B cell (primary cell): ENCODE measurements at regions not wholly inside any gene's neighbourhood (a gene's known extent, or its start where the extent isn't known, plus 50 kb on each side); places are given as distances from the start of the nearest gene placed in this dataset.

ENCODE experiments used
- EZH2 ChIP-seq: IDR thresholded peaks from 2 replicates; pipeline ENCODE4 v1.6.1; 2012; ENCODE audit warnings: borderline replicate concordance, low read depth, mild to moderate bottlenecking, moderate library complexity, low read length; ENCODE audit not compliant: insufficient read depth, poor library complexity, severe bottlenecking
- TF ChIP-seq, protein P1 (sequence below): fragments of 200-600 bp; IDR thresholded peaks from one replicate; pipeline ENCODE4 v1.8.0; 2022; ENCODE audit warnings: antibody characterized with exemption, mild to moderate bottlenecking

- TF ChIP-seq, protein P1, sequence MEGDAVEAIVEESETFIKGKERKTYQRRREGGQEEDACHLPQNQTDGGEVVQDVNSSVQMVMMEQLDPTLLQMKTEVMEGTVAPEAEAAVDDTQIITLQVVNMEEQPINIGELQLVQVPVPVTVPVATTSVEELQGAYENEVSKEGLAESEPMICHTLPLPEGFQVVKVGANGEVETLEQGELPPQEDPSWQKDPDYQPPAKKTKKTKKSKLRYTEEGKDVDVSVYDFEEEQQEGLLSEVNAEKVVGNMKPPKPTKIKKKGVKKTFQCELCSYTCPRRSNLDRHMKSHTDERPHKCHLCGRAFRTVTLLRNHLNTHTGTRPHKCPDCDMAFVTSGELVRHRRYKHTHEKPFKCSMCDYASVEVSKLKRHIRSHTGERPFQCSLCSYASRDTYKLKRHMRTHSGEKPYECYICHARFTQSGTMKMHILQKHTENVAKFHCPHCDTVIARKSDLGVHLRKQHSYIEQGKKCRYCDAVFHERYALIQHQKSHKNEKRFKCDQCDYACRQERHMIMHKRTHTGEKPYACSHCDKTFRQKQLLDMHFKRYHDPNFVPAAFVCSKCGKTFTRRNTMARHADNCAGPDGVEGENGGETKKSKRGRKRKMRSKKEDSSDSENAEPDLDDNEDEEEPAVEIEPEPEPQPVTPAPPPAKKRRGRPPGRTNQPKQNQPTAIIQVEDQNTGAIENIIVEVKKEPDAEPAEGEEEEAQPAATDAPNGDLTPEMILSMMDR: no peak
- no peak for TF ChIP-seq EZH2
These were observed 370.2 kb upstream of the CCDC196 start for GRCh38 chr14:66115740-66116502.
